Natural killer cell (primary cell): ENCODE measurements at regions not wholly inside any gene's neighbourhood (a gene's known extent, or its start where the extent isn't known, plus 50 kb on each side); places are given as distances from the start of the nearest gene placed in this dataset.

Experiments used
- ATAC-seq, 3 donors: fragments of 150-1000 bp in 2 of 3; fragments of 200-7000 bp in 1 of 3; cut with Tn5 transposase; 1 replicate in 1 of 3; 2 replicates in 2 of 3; pipeline ENCODE4 v1.10.0; 2021; ENCODE audit warnings: mild to moderate bottlenecking in 2 of 3, moderate library complexity in 2 of 3
- DNase-seq, 2 donors: peaks; one replicate each; pipeline versions ENCODE4 v3.0.0 to v3.0.0-alpha.2; 2013 to 2021; ENCODE audit warnings: mixed read lengths in 1 of 2
- H3K27ac ChIP-seq: one replicate; pipeline ENCODE4 v1.5.1; 2013; ENCODE audit warnings: mild to moderate bottlenecking, low read length
- H3K27me3 ChIP-seq: one replicate; pipeline ENCODE4 v1.6.1; 2013; ENCODE audit warnings: low read length; ENCODE audit not compliant: control insufficient read depth, insufficient read depth
- H3K36me3 ChIP-seq: one replicate; pipeline ENCODE4 v1.6.1; 2013; ENCODE audit warnings: low read length; ENCODE audit not compliant: control insufficient read depth, insufficient read depth
- H3K4me1 ChIP-seq: one replicate; pipeline ENCODE4 v1.6.1; 2013; ENCODE audit warnings: low read length; ENCODE audit not compliant: control insufficient read depth, insufficient read depth
- H3K4me3 ChIP-seq: one replicate; pipeline ENCODE4 v1.5.1; 2013; ENCODE audit warnings: low read length
- H3K9me3 ChIP-seq: one replicate; pipeline ENCODE4 v1.6.1; 2013; ENCODE audit warnings: low read length; ENCODE audit not compliant: control insufficient read depth, insufficient read depth
- H3K27ac Mint-ChIP-seq, 2 donors: one replicate each; pipeline ENCODE4 v1.8.0; 2022; ENCODE audit warnings: mild to moderate bottlenecking in 2 of 2, mixed read lengths in 2 of 2, moderate library complexity in 1 of 2
- H3K27me3 Mint-ChIP-seq, 2 donors: one replicate each; pipeline ENCODE4 v1.8.0; 2022; ENCODE audit warnings: low read depth in 2 of 2, mixed read lengths in 2 of 2
- H3K36me3 Mint-ChIP-seq: one replicate; pipeline ENCODE4 v1.8.0; 2022; ENCODE audit warnings: mixed read lengths
- H3K4me1 Mint-ChIP-seq, 2 donors: one replicate each; pipeline ENCODE4 v1.8.0; 2022; ENCODE audit warnings: mixed read lengths in 2 of 2
- H3K4me3 Mint-ChIP-seq: one replicate; pipeline ENCODE4 v1.8.0; 2022; ENCODE audit warnings: mild to moderate bottlenecking, moderate library complexity, mixed read lengths
- H3K9me3 Mint-ChIP-seq, 2 donors: one replicate each; pipeline ENCODE4 v1.8.0; 2022; ENCODE audit warnings: mixed read lengths in 2 of 2
- WGBS: methylation state at CpG from one replicate; pipeline ENCODE4 v1.1.7; 2013; ENCODE audit warnings: missing lambda C conversion rate; ENCODE audit not compliant: insufficient coverage; 5-methylcytosine and 5-hydroxymethylcytosine counted together
- intact Hi-C: fragments of 100-400 bp; cut with micrococcal nuclease; formaldehyde crosslinking; loops from one replicate; pipeline ENCODE4 v1.14.2; 2022
- TF ChIP-seq, protein P1 (sequence below): fragments of 200-600 bp; IDR thresholded peaks from one replicate; pipeline ENCODE4 v1.8.0; 2022; ENCODE audit warnings: antibody characterized with exemption

DNA sequence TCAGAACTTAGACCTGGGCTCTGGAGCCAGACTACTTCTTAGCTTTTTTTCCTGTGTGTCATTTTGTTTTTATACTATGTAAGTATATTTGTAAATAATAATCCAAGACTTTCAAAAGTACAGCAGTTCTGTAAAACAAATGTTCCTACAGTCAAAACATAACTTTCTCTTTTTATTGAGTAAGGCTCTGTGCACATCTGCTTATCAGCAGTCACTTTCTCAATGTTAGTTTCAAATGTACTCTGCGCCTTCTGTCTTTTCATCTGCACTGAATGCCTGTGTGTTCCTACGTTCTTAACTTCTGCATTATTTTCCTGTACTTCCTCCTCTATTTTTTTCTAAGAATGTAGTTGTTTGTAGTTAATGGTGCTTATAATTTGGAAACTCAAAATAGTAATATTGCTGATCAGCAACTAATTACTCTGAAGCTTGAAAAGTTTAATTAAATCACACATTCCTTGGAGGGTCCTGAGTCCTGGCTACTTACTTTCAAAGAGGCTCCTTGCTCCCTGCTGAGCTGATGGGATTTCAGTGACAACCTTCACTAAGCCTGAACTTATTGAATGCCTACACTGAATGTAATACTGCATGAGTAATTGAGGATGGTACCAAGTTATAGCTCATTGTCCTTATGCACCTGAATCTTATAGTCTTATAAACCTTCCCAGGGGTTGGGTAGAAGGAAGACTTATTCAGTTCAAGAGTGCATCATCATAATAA is 329.9 kb downstream of the KCNJ2 start:
- Histone ChIP-seq H3K27ac (no peak overlapping the region), H3K36me3 (no peaks in the 10 kb centered on the region), H3K4me1 (no peaks in the 10 kb centered on the region), H3K9me3 (no peaks in the 10 kb centered on the region), H3K4me3 (no peak overlapping the region), H3K27me3 (no peaks in the 10 kb centered on the region)
- H3K4me1 Mint-ChIP-seq, result no peaks in the 10 kb centered on the region
- TF ChIP-seq, protein P1, sequence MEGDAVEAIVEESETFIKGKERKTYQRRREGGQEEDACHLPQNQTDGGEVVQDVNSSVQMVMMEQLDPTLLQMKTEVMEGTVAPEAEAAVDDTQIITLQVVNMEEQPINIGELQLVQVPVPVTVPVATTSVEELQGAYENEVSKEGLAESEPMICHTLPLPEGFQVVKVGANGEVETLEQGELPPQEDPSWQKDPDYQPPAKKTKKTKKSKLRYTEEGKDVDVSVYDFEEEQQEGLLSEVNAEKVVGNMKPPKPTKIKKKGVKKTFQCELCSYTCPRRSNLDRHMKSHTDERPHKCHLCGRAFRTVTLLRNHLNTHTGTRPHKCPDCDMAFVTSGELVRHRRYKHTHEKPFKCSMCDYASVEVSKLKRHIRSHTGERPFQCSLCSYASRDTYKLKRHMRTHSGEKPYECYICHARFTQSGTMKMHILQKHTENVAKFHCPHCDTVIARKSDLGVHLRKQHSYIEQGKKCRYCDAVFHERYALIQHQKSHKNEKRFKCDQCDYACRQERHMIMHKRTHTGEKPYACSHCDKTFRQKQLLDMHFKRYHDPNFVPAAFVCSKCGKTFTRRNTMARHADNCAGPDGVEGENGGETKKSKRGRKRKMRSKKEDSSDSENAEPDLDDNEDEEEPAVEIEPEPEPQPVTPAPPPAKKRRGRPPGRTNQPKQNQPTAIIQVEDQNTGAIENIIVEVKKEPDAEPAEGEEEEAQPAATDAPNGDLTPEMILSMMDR, result no peak
- no peak for ATAC-seq
- no peaks in the 10 kb centered on the region for H3K27me3 Mint-ChIP-seq
- intact Hi-C loops, result no loop called here
- DNase-seq, result no peak
- 27% methylated on average over 2 of the region's 2 CpGs for WGBS
- peaks cover 6 to 8% of the 10 kb centered on the region in 2 donors for H3K9me3 Mint-ChIP-seq
- no peak overlapping the region for H3K4me3 Mint-ChIP-seq
- H3K36me3 Mint-ChIP-seq, result no peaks in the 10 kb centered on the region
- no peak overlapping the region for H3K27ac Mint-ChIP-seq

DNA sequence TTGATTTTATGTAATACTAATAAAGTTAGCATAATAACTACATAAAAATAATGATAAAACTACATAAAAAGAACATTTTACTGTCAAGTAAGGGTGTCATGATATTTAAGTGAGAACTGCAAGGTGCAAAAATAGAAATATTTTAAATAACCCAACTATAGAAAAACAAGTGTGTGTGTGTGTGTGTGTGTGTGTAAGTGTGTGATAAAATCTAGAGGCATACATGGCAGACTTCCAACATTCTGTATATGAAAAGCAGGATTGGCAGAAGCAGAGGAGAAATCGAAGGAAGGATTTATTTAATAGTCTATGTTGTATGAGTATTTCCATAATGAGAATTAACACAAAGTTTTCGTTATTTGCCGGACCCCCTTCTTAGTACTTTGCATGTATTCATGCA is 334.1 kb downstream of the KCNJ2 start:
- H3K9me3 Mint-ChIP-seq, result peaks cover 4 to 8% of the 10 kb centered on the region in 2 donors
- no peak overlapping the region for H3K27ac Mint-ChIP-seq
- Histone ChIP-seq H3K4me1 (no peaks in the 10 kb centered on the region), H3K27me3 (no peaks in the 10 kb centered on the region), H3K9me3 (no peaks in the 10 kb centered on the region), H3K36me3 (no peaks in the 10 kb centered on the region), H3K27ac (no peak overlapping the region), H3K4me3 (no peak overlapping the region)
- H3K4me3 Mint-ChIP-seq, result no peak overlapping the region
- no peaks in the 10 kb centered on the region for H3K4me1 Mint-ChIP-seq
- DNase-seq (no peak), ATAC-seq (no peak)
- no peaks in the 10 kb centered on the region for H3K27me3 Mint-ChIP-seq
- WGBS, result 75% methylated on average over 1 of the region's 3 CpGs
- TF ChIP-seq, protein P1, result no peak
- intact Hi-C loops, result no loop called here
- H3K36me3 Mint-ChIP-seq, result no peaks in the 10 kb centered on the region

DNA sequence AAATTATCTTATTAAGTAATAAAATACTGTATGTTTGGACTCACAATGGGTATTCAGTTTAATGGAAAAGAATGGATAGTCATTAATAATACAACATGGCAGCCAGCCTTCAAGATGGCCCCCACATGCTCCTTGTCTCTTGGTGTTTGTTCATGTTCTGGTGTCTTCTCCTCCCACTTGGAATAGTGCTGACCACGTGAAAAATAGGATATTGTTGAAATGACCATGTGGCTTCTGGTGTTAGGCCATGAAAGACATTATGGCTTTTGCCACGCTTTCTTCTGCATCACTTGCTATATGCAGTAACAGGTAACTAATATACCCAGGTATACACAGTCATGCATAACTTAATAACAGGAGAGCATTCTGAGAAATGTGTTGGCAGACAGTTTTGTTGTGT is 341.0 kb downstream of the KCNJ2 start:
- no peak overlapping the region for H3K27ac ChIP-seq
- TF ChIP-seq, protein P1, result no peak
- H3K27me3 ChIP-seq, result no peaks in the 10 kb centered on the region
- no peaks in the 10 kb centered on the region for H3K9me3 ChIP-seq
- WGBS, result 80% methylated on average over 1 of the region's 2 CpGs
- Mint-ChIP-seq H3K27ac (no peak overlapping the region), H3K36me3 (peaks cover 7% of the 10 kb centered on the region), H3K27me3 (no peaks in the 10 kb centered on the region), H3K4me3 (no peak overlapping the region), H3K4me1 (no peaks in the 10 kb centered on the region), H3K9me3 (peaks cover 3 to 4% of the 10 kb centered on the region in 2 donors)
- H3K4me1 ChIP-seq, result no peaks in the 10 kb centered on the region
- intact Hi-C loops, result no loop called here
- ATAC-seq (no peak), DNase-seq (no peak)
- H3K4me3 ChIP-seq, result no peak overlapping the region
- H3K36me3 ChIP-seq, result no peaks in the 10 kb centered on the region

DNA sequence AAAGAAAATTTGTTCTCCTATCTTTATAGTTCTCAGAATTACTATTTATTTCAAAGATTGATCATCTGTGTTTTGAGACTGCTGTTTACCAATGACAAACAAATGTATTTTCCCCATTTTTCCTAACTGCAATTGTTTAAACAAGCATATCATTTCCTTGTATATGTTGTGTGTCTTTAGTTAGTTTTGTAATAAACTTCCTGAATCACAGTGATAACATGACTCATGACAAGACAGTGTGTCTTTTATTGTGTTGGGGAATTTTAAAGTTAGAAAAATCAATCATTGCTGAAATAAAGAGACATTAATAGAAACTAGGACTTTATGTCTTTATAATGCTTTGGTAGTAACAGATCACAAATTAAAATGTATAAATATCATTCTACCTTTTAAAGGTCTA is 348.5 kb downstream of the KCNJ2 start:
- H3K27ac Mint-ChIP-seq, result no peak overlapping the region
- ATAC-seq (no peak), DNase-seq (no peak)
- H3K4me1 Mint-ChIP-seq, result no peaks in the 10 kb centered on the region
- TF ChIP-seq, protein P1, result no peak
- Histone ChIP-seq H3K4me1 (no peaks in the 10 kb centered on the region), H3K4me3 (no peak overlapping the region), H3K36me3 (no peaks in the 10 kb centered on the region), H3K27ac (no peak overlapping the region), H3K9me3 (no peaks in the 10 kb centered on the region), H3K27me3 (no peaks in the 10 kb centered on the region)
- no peak overlapping the region for H3K4me3 Mint-ChIP-seq
- H3K27me3 Mint-ChIP-seq, result no peaks in the 10 kb centered on the region
- intact Hi-C loops, result no loop called here
- peaks cover 5 to 11% of the 10 kb centered on the region in 2 donors for H3K9me3 Mint-ChIP-seq
- H3K36me3 Mint-ChIP-seq, result no peaks in the 10 kb centered on the region
